GDM1 (cell line): ENCODE measurements at regions not wholly inside any gene's neighbourhood (a gene's known extent, or its start where the extent isn't known, plus 50 kb on each side); places are given as distances from the start of the nearest gene placed in this dataset.

Experiments
- DNase-seq: peaks from one replicate; lab custom pipeline; 2025; lab: John Stamatoyannopoulos, UW

- no peak for DNase-seq
Observed at GRCh38 chr2:217654168-217654567, 348.6 kb downstream of the TNS1 start.

GRCh38 chr2:217652761-217653639 lies 349.8 kb downstream of the TNS1 start:
- no peak for DNase-seq

GRCh38 chr2:217650716-217651360 lies 352.0 kb downstream of the TNS1 start:
- peak; percentile 9 for DNase-seq

GRCh38 chr2:217650229-217650628 lies 352.6 kb downstream of the TNS1 start:
- no peak for DNase-seq

- no peak for DNase-seq
Observed at GRCh38 chr2:217647925-217648324, 354.9 kb downstream of the TNS1 start.

GRCh38 chr2:217647226-217647625 lies 355.6 kb downstream of the TNS1 start:
- DNase-seq = no peak

- DNase-seq = no peak
Observed at GRCh38 chr2:217645896-217646295, 356.9 kb downstream of the TNS1 start.

GRCh38 chr2:217643789-217644301 lies 358.9 kb downstream of the TNS1 start:
- DNase-seq = no peak

- DNase-seq = no peak
Observed at GRCh38 chr2:217642944-217643343, 359.9 kb downstream of the TNS1 start.

GRCh38 chr2:217641960-217642359 lies 360.8 kb downstream of the TNS1 start:
- DNase-seq = no peak

GRCh38 chr2:217639481-217639880 lies 363.3 kb downstream of the TNS1 start:
- no peak for DNase-seq

GRCh38 chr2:217638533-217638932 lies 364.3 kb downstream of the TNS1 start:
- DNase-seq = no peak

GRCh38 chr2:217638031-217638430 lies 364.8 kb downstream of the TNS1 start:
- DNase-seq = no peak

- DNase-seq = no peak
Observed at GRCh38 chr2:217636991-217637561, 365.7 kb downstream of the TNS1 start.

- no peak for DNase-seq
Observed at GRCh38 chr2:217636578-217636977, 366.2 kb downstream of the TNS1 start.

GRCh38 chr2:217634871-217635270 lies 367.9 kb downstream of the TNS1 start:
- no peak for DNase-seq

- DNase-seq = no peak
Observed at GRCh38 chr2:217632043-217632442, 370.8 kb downstream of the TNS1 start.

- no peak for DNase-seq
Observed at GRCh38 chr2:217631115-217631514, 371.7 kb downstream of the TNS1 start.

- no peak for DNase-seq
Observed at GRCh38 chr2:217629347-217629746, 373.4 kb downstream of the TNS1 start.

GRCh38 chr2:217628061-217628460 lies 374.7 kb downstream of the TNS1 start:
- DNase-seq = no peak

GRCh38 chr2:217626926-217627325 lies 375.9 kb downstream of the TNS1 start:
- no peak for DNase-seq

- DNase-seq = no peak
Observed at GRCh38 chr2:217625557-217626169, 377.1 kb downstream of the TNS1 start.
